BLaER1 (cell line): ENCODE measurements at regions not wholly inside any gene's neighbourhood (a gene's known extent, or its start where the extent isn't known, plus 50 kb on each side); places are given as distances from the start of the nearest gene placed in this dataset.

Source experiments
- H3K27ac ChIP-seq: shearing (Covaris generic); formaldehyde crosslinking; 2 replicates; pipeline ENCODE4 v1.8.1; 2022
- H3K27me3 ChIP-seq: shearing (Covaris generic); formaldehyde crosslinking; 2 replicates; pipeline ENCODE4 v1.8.1; 2022
- H3K36me3 ChIP-seq: shearing (Covaris generic); formaldehyde crosslinking; 2 replicates; pipeline ENCODE4 v1.8.1; 2022
- H3K4me1 ChIP-seq: shearing (Covaris generic); formaldehyde crosslinking; 2 replicates; pipeline ENCODE4 v1.8.1; 2022
- H3K4me2 ChIP-seq: shearing (Covaris generic); formaldehyde crosslinking; 2 replicates; pipeline ENCODE4 v1.8.1; 2022
- H3K4me3 ChIP-seq: shearing (Covaris generic); formaldehyde crosslinking; 2 replicates; pipeline ENCODE4 v1.8.1; 2022
- H3K9ac ChIP-seq: shearing (Covaris generic); formaldehyde crosslinking; 2 replicates; pipeline ENCODE4 v1.8.1; 2022
- H3K9me3 ChIP-seq: shearing (Covaris generic); formaldehyde crosslinking; 2 replicates; pipeline ENCODE4 v1.8.1; 2022
- H4K20me1 ChIP-seq: shearing (Covaris generic); formaldehyde crosslinking; 2 replicates; pipeline ENCODE4 v1.8.1; 2022
- Cebpa-rat ChIP-seq: shearing (Covaris generic); IDR thresholded peaks from 2 replicates; pipeline ENCODE4 v1.8.1; 2022

DNA sequence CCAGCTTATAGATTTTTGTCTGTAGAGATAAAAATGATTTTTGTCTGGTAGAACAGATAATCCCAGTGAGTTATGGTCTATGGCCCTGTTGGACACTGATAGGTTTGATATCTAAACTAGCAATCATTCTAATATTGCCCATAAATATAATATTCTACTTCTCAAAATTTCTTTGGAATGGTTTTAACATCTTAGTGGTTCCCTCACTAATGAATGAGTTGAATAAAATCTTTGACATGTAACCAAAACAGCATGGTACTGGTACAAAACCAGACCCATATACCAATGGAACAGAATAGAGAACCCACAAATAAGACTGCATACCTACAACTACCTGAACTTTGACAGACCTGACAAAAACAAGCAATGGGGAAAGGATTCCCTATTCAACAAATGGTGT lies 219.7 kb downstream of the SEC61B start:
- Histone ChIP-seq H3K9me3 (no peaks in the 10 kb centered on the region), H4K20me1 (no peaks in the 10 kb centered on the region), H3K4me3 (no peak overlapping the region), H3K36me3 (no peaks in the 10 kb centered on the region), H3K27me3 (no peaks in the 10 kb centered on the region), H3K27ac (no peak overlapping the region), H3K4me1 (no peaks in the 10 kb centered on the region), H3K4me2 (no peak overlapping the region), H3K9ac (no peak overlapping the region)
- no peak for TF ChIP-seq Cebpa-rat

DNA sequence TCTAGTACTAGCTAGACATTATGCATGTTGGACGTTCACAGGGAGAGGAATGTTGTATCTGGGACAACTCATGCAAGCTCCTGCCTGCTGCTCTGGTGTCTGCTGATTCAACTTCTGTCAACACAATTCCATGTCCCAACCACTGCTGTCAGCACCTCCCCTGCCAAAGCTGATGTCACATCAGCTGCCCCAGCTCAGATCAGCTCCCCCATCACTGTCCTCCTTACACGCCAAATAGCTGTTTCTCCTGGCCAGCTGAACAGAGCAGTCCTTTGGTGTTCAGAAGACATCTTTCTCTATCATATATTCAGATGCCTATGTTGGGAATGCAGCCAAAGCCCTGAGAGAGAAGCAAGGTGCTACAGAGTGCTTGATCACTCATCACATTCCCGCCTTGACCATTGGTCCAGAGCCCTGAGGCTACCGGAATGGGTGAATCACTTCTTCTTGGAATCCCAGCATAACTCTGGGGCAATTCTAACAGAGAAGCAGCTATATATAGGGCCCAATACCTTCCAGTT lies 223.3 kb downstream of the SEC61B start:
- Histone ChIP-seq H3K4me3 (no peak overlapping the region), H3K27ac (no peak overlapping the region), H3K36me3 (no peaks in the 10 kb centered on the region), H3K9ac (no peak overlapping the region), H3K9me3 (no peaks in the 10 kb centered on the region), H3K27me3 (no peaks in the 10 kb centered on the region), H4K20me1 (no peaks in the 10 kb centered on the region), H3K4me1 (no peaks in the 10 kb centered on the region), H3K4me2 (no peak overlapping the region)
- no peak for TF ChIP-seq Cebpa-rat

DNA sequence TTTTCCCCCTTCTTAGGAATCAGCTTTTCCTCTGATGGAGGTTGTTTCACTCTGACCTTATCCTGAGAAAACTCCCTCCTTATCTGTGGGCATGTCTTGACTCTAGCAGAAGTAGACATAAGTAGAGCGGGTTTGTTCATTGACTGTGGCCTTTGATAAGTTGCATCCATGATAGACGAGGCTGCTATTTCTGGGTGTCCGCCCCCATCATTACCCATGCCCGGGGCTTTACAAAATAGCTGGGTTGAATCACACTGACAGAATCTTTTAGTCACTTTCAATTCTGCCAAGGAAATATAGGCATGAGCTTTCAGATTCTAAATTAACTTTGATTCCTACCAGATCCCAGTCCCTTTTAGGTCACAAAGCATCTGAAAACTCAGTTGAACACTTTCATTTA lies 223.8 kb downstream of the SEC61B start:
- no peaks in the 10 kb centered on the region for H3K9me3 ChIP-seq
- H3K4me2 ChIP-seq = no peak overlapping the region
- no peaks in the 10 kb centered on the region for H3K4me1 ChIP-seq
- H4K20me1 ChIP-seq = no peaks in the 10 kb centered on the region
- TF ChIP-seq Cebpa-rat = no peak
- H3K27ac ChIP-seq = no peak overlapping the region
- no peaks in the 10 kb centered on the region for H3K27me3 ChIP-seq
- H3K9ac ChIP-seq = no peak overlapping the region
- H3K4me3 ChIP-seq = no peak overlapping the region
- H3K36me3 ChIP-seq = no peaks in the 10 kb centered on the region

DNA sequence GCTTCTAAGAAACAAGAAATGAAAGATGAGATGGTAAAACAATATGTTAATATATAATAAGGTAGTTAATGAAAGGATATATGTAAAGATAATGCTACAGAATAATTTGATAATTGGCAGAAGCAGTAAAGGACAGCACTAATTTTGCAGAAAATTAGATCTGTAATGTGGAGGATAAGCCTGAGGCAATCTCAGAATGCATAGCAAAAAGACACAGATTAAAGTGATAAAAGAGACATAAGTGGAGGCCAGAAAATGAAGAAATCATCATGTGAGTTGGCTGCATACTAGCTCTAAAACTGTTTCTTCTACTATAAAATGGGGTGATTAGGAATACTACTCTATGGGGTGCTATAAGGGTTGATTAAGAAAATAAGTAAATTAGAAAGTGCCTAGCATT lies 225.9 kb downstream of the SEC61B start:
- no peak overlapping the region for H3K4me3 ChIP-seq
- H4K20me1 ChIP-seq = no peaks in the 10 kb centered on the region

DNA sequence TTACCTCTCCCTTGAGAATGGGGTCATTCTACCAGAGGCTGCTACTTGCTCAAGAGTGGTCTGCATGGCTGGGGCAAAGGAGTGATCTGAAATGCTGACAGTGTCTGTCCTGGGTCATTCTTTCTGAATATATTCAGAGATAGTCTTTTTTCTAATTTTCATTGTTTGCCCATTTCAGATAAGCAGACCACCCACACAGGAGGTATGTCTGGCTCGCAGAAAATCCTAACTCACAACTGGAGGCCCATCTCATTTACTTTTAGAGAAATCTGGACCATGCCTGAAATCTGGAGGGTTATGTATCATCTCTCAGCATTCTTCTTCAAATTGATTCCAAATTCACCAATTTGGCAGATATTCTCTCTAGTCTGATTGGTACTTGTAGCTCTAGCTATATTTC lies 227.6 kb downstream of the SEC61B start:
- Histone ChIP-seq H3K9ac (no peak overlapping the region), H3K4me3 (no peak overlapping the region), H3K4me1 (no peaks in the 10 kb centered on the region), H3K9me3 (no peaks in the 10 kb centered on the region), H3K27me3 (no peaks in the 10 kb centered on the region), H3K4me2 (no peak overlapping the region), H4K20me1 (no peaks in the 10 kb centered on the region), H3K36me3 (no peaks in the 10 kb centered on the region), H3K27ac (no peak overlapping the region)
- no peak for TF ChIP-seq Cebpa-rat

More for the DNA sequence above, 225.9 kb downstream of the SEC61B start:
- TF ChIP-seq Cebpa-rat = no peak
- Histone ChIP-seq H3K9me3 (no peaks in the 10 kb centered on the region), H3K36me3 (no peaks in the 10 kb centered on the region), H3K4me2 (no peak overlapping the region), H3K27me3 (no peaks in the 10 kb centered on the region), H3K4me1 (no peaks in the 10 kb centered on the region), H3K9ac (no peak overlapping the region), H3K27ac (no peak overlapping the region)

DNA sequence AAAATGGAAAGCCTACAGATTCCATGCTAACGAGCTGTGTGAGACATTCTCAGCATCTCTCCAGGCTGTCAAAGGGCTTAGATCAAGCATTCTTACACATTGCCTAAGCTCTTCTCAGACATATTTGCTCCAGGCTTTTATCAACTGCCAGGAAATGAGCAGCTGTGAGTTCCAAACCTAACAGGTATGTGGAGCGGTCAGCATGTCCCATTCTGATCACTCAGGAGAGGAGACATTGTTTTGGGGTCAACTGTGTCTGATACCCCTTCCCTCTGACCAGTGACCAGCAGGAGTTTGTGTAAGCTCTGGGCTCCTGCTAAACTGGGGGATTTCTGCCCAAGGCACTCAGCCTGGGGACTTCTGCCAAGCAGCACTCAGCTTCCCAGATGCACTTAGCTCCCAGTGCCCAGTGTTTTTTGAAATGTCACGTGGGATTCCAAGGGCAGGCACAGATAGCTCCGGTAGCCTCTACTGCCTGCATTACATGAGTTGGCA lies 229.1 kb downstream of the SEC61B start:
- no peaks in the 10 kb centered on the region for H3K27me3 ChIP-seq
- no peaks in the 10 kb centered on the region for H3K9me3 ChIP-seq
- TF ChIP-seq Cebpa-rat = no peak
- no peaks in the 10 kb centered on the region for H3K4me1 ChIP-seq
- H3K36me3 ChIP-seq = no peaks in the 10 kb centered on the region
- H3K4me2 ChIP-seq = no peak overlapping the region
- no peak overlapping the region for H3K9ac ChIP-seq
- no peak overlapping the region for H3K4me3 ChIP-seq
- no peak overlapping the region for H3K27ac ChIP-seq
- H4K20me1 ChIP-seq = no peaks in the 10 kb centered on the region

DNA sequence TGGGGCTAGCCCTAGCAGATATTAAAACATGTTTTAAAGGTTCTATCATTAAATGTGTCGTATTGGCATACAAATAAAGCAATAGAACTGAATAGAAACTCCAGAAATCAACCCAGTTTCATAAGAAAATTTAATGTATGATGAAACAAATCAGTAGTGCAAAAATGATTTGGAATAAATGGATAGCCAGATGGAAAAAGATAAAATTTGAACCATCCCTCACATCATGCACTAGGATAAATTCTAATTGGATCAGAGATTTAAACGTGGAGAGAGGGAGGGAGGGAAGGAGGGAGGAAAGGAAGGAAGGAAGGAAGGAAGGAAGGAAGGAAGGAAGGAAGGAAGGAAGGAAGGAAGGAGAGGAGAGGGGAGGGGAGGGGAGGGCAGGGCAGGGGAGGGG lies 235.3 kb downstream of the SEC61B start:
- no peak for TF ChIP-seq Cebpa-rat
- H3K27me3 ChIP-seq = no peaks in the 10 kb centered on the region
- no peak overlapping the region for H3K27ac ChIP-seq
- no peaks in the 10 kb centered on the region for H3K9me3 ChIP-seq
- no peaks in the 10 kb centered on the region for H3K36me3 ChIP-seq
- no peak overlapping the region for H3K4me2 ChIP-seq
- no peak overlapping the region for H3K4me3 ChIP-seq
- H3K4me1 ChIP-seq = no peaks in the 10 kb centered on the region
- no peaks in the 10 kb centered on the region for H4K20me1 ChIP-seq
- no peak overlapping the region for H3K9ac ChIP-seq

DNA sequence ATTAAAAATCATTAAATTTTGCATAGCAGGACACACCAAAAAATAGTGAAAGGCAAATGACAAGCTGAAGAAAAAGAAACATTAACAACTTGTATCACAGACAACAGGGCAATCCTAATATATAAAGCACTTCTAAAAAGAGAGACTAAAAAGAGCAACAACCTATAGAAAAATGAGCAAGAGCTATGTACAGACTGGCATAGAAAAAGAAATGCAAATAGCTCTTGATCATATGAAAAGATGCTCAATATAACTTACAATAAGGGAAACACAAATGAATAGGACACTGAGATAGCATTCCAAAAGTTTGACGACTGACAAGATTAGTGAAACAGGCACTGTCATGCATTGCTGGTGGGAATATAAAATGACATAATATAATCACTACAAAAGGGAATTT lies 235.9 kb downstream of the SEC61B start:
- no peaks in the 10 kb centered on the region for H3K9me3 ChIP-seq
- no peaks in the 10 kb centered on the region for H4K20me1 ChIP-seq
- H3K27me3 ChIP-seq = no peaks in the 10 kb centered on the region
- no peak overlapping the region for H3K4me2 ChIP-seq
- no peak overlapping the region for H3K4me3 ChIP-seq
- no peak overlapping the region for H3K9ac ChIP-seq
- H3K27ac ChIP-seq = no peak overlapping the region
- no peak for TF ChIP-seq Cebpa-rat
- H3K36me3 ChIP-seq = no peaks in the 10 kb centered on the region
- no peaks in the 10 kb centered on the region for H3K4me1 ChIP-seq

DNA sequence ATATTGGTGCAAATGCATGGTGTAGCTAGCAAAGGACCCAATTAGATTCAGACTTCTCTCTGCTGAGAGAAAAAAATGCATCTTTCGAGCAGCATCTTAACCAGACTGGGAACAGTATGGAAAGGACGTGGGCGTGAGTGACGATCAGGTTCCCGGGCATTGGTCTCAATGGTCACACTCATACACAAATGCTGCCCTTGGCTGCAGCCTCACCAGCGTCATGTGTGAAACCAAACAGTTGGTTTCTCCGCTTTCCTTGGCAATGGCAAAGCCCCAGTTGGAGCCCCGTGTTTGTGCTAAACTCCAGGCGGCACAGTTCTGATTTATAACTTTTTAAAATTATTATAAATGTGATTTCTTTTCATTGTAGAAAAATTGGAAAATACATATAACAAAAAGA lies 237.8 kb downstream of the SEC61B start:
- Histone ChIP-seq H3K9ac (no peak overlapping the region), H4K20me1 (no peaks in the 10 kb centered on the region), H3K36me3 (no peaks in the 10 kb centered on the region), H3K4me2 (no peak overlapping the region), H3K4me3 (no peak overlapping the region), H3K9me3 (no peaks in the 10 kb centered on the region), H3K4me1 (no peaks in the 10 kb centered on the region), H3K27me3 (no peaks in the 10 kb centered on the region), H3K27ac (no peak overlapping the region)
- no peak for TF ChIP-seq Cebpa-rat

DNA sequence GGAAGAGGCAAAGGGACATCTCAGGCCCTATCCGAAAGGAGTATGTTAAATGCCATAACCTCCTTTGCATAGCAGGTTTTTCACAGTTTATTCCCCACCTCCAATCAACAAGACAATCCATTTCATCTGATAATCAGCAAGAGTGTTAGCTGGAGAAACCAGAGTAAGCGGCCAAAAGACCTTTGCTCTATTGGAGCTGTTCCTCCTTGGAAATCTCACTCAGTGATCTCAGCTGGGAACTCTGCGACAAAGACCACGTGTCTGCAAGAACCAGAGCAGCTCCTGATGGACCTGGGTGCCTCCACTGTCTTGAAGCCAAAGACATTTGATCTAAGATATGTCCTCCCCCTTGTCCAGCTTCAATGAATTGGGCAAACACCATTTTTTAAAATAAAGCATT lies 241.0 kb downstream of the SEC61B start:
- Histone ChIP-seq H3K27ac (no peak overlapping the region), H3K4me3 (no peak overlapping the region), H4K20me1 (no peaks in the 10 kb centered on the region), H3K4me1 (no peaks in the 10 kb centered on the region), H3K9me3 (no peaks in the 10 kb centered on the region), H3K27me3 (no peaks in the 10 kb centered on the region), H3K36me3 (no peaks in the 10 kb centered on the region), H3K4me2 (no peak overlapping the region), H3K9ac (no peak overlapping the region)
- no peak for TF ChIP-seq Cebpa-rat

DNA sequence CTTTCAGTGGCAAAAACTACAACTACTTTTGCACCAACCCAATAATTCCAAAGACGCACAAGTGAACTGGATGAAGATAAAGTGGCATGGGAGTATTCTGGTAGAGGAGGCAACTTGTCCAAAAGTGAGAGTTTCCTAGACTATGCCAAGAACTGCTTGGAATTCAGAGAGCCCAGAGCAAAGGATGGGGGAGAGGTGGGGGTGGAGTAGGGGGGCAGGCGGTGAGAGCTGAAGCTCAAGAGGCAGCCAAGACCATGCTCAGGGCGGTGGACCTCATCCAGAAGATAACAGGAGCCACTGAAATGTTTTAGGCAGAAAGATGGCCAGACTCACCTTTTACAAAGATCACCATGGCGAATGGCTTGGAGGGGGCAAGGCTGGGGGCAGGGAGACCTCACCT lies 242.5 kb downstream of the SEC61B start:
- H3K9me3 ChIP-seq = no peaks in the 10 kb centered on the region
- no peak overlapping the region for H3K4me2 ChIP-seq
- H3K27me3 ChIP-seq = no peaks in the 10 kb centered on the region
- H3K9ac ChIP-seq = no peak overlapping the region
- no peak for TF ChIP-seq Cebpa-rat
- no peaks in the 10 kb centered on the region for H3K36me3 ChIP-seq
- no peak overlapping the region for H3K27ac ChIP-seq
- no peaks in the 10 kb centered on the region for H3K4me1 ChIP-seq
- H4K20me1 ChIP-seq = no peaks in the 10 kb centered on the region
- no peak overlapping the region for H3K4me3 ChIP-seq
